Activated CD8-positive, alpha-beta memory T cell treated with anti-CD3 and anti-CD28 coated beads, Interleukin-2, amount 50 U/mL, for 48 hours (primary cell): ENCODE measurements at regions not wholly inside any gene's neighbourhood (a gene's known extent, or its start where the extent isn't known, plus 50 kb on each side); places are given as distances from the start of the nearest gene placed in this dataset.
"Not testable (repeated sequence)": the region's sequence is repeated elsewhere in the genome, so short reads cannot be mapped to it uniquely, and the experiment has no call there.

Experiments used
- DNase-seq: peaks from one replicate; pipeline ENCODE4 v3.0.0-alpha.2; 2020

- DNase-seq = no peak
Measured at GRCh38 chr6:154923199-154923869, 71.8 kb upstream of the TIAM2 start.

- DNase-seq = no peak
Measured at GRCh38 chr6:154925130-154925529, 70.0 kb upstream of the TIAM2 start.

- no peak for DNase-seq
Measured at GRCh38 chr6:154926366-154926765, 68.7 kb upstream of the TIAM2 start.

GRCh38 chr6:154928325-154928922 lies 66.7 kb upstream of the TIAM2 start:
- DNase-seq = peak; percentile 78

GRCh38 chr6:154930451-154930851 lies 64.7 kb upstream of the TIAM2 start:
- DNase-seq = no peak

GRCh38 chr6:154931711-154932424 lies 63.2 kb upstream of the TIAM2 start:
- DNase-seq = no peak

GRCh38 chr6:154932515-154933027 lies 62.5 kb upstream of the TIAM2 start:
- DNase-seq = no peak

- no peak for DNase-seq
Measured at GRCh38 chr6:154933181-154933827, 61.8 kb upstream of the TIAM2 start.

GRCh38 chr6:154937306-154938220 lies 57.6 kb upstream of the TIAM2 start:
- no peak for DNase-seq

GRCh38 chr6:154938221-154938580 lies 56.9 kb upstream of the TIAM2 start:
- no peak for DNase-seq

GRCh38 chr6:154938727-154939285 lies 56.3 kb upstream of the TIAM2 start:
- DNase-seq = not testable (repeated sequence)

GRCh38 chr6:154942770-154943169 lies 52.3 kb upstream of the TIAM2 start:
- DNase-seq = no peak

- no peak for DNase-seq
Measured at GRCh38 chr6:154945271-154945890, 49.7 kb upstream of the TIAM2 start.
